ENCODE measurements at regions not wholly inside any gene's neighbourhood (a gene's known extent, or its start where the extent isn't known, plus 50 kb on each side); places are given as distances from the start of the nearest gene placed in this dataset.

GRCh38 chr1:56183151-56183550 lies 396.2 kb downstream of the PLPP3 start:
- TF ChIP-seq POLR2AphosphoS5 (IDR thresholded peaks at IDR 0.05) = no peak
- no peak for TF ChIP-seq CTCF (IDR thresholded peaks at IDR 0.05 in 8 of 11, conservative IDR thresholded peaks at IDR 0.05 in 3 of 11)
- no peak for TF ChIP-seq POLR2A (IDR thresholded peaks at IDR 0.05)
